GM12801 (cell line): ENCODE measurements at regions not wholly inside any gene's neighbourhood (a gene's known extent, or its start where the extent isn't known, plus 50 kb on each side); places are given as distances from the start of the nearest gene placed in this dataset.

Experiments used
- TF ChIP-seq, protein P1 (sequence below): IDR thresholded peaks from one replicate; pipeline ENCODE4 v1.5.1; 2011; ENCODE audit warnings: control low read depth; ENCODE audit not compliant: insufficient read length; ENCODE audit errors: extremely low read depth

DNA sequence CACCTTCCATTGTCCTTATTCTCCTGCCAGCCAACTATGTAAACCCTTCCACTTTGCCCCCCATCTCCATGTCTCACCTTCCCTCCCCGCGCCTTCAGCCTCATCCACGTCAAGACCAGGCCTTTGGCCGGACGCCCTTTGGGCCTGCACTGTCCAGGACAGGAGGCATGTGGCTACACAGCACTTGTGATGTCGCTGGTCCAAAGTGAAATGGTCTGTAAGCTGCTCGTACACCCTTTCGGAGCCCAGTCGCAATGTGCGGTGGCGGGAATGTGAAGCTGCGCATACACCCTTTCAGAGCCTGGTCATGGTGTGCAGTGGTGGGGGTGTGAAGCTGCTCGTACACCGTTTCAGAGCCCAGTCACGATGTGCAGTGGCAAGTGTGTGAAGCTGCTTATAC is 247.9 kb upstream of the RGS6 start:
- TF ChIP-seq, protein P1, sequence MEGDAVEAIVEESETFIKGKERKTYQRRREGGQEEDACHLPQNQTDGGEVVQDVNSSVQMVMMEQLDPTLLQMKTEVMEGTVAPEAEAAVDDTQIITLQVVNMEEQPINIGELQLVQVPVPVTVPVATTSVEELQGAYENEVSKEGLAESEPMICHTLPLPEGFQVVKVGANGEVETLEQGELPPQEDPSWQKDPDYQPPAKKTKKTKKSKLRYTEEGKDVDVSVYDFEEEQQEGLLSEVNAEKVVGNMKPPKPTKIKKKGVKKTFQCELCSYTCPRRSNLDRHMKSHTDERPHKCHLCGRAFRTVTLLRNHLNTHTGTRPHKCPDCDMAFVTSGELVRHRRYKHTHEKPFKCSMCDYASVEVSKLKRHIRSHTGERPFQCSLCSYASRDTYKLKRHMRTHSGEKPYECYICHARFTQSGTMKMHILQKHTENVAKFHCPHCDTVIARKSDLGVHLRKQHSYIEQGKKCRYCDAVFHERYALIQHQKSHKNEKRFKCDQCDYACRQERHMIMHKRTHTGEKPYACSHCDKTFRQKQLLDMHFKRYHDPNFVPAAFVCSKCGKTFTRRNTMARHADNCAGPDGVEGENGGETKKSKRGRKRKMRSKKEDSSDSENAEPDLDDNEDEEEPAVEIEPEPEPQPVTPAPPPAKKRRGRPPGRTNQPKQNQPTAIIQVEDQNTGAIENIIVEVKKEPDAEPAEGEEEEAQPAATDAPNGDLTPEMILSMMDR, result no peak

DNA sequence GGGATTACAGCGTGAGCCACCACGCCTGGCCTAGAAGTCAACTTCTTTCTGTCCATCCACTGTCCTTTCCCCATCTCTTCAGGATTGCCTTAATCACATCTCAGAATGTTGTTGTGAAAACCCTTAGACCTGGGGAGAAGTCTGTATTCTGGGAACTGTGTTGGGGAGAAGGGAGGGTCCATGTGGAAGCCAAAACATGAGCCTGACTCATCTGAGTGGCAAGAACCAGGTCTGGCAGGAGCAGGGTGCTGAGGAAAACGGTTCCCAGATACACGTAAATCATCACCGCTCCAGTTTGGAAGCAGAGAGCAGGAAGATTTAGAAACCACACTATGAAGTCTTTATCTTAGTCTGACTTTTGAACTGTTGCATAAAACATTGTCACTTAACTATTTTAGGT is 245.6 kb upstream of the RGS6 start:
- TF ChIP-seq, protein P1, result no peak

DNA sequence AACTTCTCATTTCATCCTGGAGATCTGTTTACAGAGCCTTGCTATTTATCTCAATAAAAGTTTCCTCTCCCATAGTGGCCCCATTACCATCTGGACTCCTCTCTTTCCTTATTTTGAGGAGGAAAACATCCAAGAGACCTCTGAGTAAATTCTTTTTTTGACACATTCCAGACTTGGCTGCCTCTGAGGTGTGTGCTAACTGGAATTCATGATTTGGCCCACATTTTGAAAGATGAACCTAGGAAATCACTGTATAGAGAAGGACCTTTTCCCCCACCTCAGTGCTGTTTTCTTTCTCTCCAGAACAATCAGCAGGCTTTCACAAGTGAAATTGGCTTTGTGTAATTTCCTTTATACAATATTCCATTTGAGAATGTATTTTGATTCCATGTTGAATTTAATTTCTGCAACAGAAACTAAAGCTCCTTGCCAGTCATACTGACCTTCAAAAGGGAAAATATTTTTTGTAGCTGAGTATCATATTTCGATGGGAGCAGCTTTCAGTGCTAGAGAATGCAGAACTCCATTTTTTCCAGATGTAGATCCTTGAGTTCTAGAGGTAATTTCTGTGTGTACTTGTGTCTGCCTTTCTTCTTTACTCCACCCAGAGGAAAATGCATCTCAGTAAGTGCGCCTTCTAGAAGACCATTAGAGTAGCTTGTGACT is 244.9 kb upstream of the RGS6 start:
- TF ChIP-seq, protein P1, result no peak

DNA sequence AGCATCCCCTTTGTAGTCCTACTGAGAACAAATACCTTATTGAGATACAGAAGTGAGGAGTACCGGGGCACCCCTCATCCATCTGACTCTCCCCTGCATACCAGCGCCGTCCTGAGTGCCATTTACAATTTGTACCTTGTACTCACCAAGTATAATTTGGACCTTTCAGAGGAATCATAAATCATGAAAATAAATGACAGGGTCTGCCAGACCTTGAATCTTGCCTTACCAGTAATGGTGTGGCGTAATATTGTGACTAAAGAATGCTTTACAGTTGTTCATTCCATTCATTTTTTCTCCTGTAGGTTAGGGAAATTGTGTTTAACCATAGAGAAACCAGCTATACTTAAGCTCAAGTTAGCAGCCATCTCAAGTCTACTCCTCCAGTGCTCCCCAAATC is 243.7 kb upstream of the RGS6 start:
- TF ChIP-seq, protein P1, result no peak

DNA sequence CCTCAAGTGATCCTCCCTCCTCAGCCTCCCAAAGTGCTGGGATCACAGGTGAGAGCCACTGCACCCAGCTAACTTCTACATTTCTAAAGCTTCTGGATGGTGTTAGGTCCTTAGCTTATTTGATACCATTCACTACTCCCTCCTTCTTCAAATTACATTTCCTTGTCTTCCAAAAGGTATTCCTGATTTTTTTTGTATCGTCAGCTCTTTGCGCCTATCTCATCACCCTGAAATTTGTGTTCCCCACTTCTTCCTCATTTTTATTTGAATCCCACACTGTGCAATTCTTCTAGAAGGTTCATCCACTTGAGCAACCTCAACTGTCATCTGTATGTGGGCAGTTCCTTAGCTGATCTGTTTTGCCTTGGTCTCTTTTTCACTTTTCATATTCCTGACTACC is 241.8 kb upstream of the RGS6 start:
- TF ChIP-seq, protein P1, result no peak

DNA sequence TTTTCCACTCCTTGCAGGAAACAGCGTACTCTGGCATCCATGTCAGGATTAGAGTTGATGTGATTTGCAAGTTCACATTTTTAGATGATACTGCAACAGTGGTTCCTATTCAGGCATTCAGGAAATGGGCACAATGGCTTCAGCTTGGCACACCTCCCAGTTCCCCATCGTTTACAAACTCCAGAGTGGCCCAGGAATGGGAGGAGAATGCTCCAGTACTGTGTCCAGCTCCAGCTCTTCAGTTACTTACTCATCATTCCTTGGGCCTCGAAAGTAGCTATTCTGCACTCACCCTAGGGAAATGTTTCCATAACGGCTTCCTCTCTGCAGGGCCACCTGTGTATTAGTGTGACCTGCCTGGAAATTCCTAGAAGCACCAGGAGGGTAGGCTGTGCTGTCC is 239.7 kb upstream of the RGS6 start:
- TF ChIP-seq, protein P1, result no peak

DNA sequence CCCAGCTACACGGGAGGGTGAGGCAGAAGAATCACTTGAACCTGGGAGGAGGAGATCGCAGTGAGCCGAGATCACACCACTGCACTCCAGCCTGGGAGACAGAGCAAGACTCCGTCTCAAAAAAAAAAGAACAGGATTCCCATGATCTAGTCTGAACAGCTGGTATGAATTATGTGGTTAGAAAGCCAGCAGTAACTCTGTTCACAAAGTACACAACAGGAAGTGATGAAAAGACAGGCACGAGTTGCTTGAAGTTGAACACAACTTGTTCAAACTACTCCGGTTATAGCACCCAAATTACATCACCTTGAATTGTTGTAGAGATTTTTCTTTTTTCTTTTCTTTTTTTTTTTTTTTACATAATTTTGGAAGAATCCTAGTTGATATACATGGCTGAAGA is 238.8 kb upstream of the RGS6 start:
- TF ChIP-seq, protein P1, result no peak
